NCI-H82 (cell line): ENCODE measurements at regions not wholly inside any gene's neighbourhood (a gene's known extent, or its start where the extent isn't known, plus 50 kb on each side); places are given as distances from the start of the nearest gene placed in this dataset.
"Not testable (repeated sequence)": the region's sequence is repeated elsewhere in the genome, so short reads cannot be mapped to it uniquely, and the experiment has no call there.

Experiments
- DNase-seq: peaks from one replicate; lab custom pipeline; 2025; lab: John Stamatoyannopoulos, UW

DNA sequence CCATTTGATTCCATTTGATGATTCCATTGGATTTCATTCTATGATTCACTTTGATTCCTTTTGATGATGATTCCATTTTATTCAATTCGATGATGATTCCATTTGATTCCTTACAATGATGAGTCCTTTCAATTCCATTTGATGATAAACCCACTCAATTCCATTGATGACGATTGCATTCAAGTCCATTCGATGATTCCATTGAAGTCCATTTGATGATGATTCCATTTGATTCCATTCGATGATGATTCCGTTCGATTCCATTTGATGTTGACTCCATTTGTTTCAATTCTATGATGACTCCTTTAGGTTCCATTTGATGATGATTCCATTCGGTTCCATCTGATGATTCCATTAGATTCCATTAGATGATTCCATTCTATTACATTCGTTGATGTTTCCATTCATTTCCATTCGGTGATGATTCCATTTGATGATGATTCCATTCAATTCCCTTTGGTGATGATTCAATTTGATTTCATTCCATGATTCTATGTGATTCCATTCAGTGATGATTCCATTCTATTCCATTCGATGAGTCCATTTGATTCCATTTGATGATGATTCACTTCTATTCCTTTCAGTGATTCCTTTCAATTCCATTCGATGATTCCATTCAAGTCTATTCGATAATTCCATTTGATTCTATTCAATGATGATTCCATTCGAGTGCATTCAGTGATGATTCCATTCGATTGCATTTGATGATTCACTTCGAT is 1106.0 kb downstream of the RPIA start:
- no peak for DNase-seq

GRCh38 chr2:89801207-89801606 is 1109.7 kb downstream of the RPIA start:
- DNase-seq = not testable (repeated sequence)

DNA sequence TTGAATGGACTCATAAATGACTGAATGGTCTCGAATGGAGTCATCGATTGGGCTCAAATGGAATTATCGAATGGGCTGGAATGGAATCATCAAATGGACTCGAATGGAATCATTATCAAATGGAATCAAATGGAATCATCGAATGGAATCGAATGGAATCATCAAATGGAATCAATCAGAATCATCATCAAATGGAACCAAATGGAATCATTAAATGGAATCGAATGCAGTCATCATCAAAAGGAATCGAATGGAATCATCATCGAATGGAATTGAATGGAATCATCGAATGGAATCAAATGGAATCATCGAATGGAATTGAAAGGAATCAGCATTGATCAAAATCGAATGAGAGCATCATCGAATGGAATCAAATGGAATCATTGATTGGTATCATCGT is 1114.9 kb downstream of the RPIA start:
- not testable (repeated sequence) for DNase-seq

DNA sequence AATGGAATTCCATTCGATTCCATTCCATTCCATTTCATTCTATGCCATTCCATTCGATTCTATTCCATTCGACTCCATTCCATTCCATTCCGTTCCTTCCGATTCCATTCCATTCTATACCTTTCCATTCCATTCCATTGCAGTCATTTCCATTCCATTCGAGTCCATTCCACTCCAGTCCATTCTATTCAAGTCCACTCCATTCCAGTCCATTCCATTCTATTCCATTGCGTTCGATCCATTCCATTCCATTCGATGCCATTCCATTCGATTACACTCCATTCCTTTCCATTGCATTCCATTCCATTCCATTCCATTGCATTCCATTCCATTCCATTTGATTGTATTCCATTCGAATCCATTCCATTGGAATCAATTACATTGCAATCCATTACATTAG is 1119.8 kb downstream of the RPIA start:
- no peak for DNase-seq

DNA sequence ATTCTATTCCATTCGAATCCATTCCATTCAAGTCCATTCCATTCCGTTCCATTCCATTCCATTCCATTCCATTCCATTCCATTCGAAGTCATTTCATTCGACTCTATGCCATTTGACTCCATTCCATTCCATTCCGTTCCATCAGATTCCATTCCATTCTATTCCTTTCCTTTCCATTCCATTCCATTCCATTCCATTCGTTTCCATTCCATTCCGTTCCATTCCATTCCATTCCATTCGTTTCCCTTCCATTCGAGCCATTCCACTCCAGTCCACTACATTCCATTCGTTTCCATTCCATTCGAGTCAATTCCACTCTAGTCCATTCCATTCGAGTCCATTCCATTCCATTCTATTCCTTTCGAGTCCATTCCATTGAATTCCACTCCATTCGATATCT is 1120.4 kb downstream of the RPIA start:
- DNase-seq = not testable (repeated sequence)

GRCh38 chr2:89814359-89814758 is 1122.9 kb downstream of the RPIA start:
- DNase-seq = not testable (repeated sequence)

GRCh38 chr2:89818873-89819272 is 1127.4 kb downstream of the RPIA start:
- DNase-seq = no peak

GRCh38 chr2:89819809-89820208 is 1128.3 kb downstream of the RPIA start:
- DNase-seq = no peak

DNA sequence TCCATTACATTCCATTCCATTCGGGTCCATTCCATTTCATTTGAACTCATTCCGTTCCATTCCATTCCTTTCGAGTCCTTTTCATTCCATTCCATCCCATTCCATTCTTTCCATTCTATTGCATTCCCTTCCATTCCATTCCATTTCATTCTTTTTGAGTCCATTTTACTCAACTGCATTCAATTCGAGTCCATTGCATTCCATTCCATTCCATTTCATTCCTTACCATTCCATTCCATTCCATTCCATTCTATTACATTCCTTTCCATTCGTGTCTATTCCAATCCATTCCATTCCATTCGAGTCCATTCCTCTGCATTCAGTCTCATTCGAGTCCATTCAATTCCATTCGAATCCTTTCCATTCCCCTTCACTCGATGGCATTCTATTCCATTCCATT is 1128.8 kb downstream of the RPIA start:
- DNase-seq = no peak

- no peak for DNase-seq
These were observed 1130.0 kb downstream of the RPIA start for GRCh38 chr2:89821455-89821945.

DNA sequence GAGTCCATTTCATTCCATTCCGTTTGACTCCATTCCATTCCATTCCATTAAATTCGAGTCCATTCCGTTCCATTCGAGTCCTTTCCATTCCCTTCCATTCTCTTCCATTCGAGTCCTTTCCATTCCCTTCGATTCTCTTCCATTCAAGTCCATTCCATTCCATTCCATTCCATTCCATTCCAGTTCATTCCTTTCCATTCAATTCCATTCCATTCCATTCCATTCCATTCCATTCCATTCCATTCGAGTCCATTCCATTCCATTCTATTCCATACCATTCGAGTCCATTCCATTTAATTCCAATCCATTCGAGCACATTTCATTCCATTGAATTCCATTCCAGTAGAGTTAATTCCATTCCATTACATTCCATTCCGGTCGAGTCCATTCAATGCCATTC is 1130.9 kb downstream of the RPIA start:
- not testable (repeated sequence) for DNase-seq

GRCh38 chr2:89823556-89823955 is 1132.1 kb downstream of the RPIA start:
- no peak for DNase-seq

DNA sequence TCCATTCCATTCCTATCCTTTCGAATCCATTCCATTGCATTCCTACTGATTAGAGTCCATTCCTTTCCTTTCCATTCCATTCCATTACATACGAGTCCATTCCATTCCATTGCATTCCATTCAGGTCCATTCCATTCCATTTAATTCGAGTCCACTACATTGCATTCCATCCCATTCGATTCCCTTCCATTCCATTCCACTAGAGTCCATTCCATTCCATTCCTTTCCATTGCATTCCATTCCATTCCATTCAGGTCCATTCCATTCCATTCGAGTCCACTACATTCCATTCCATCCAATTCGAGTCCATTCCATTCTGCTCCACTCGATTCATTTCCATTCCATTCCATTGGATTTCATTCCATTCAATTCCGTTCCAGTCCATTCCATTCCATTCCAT is 1133.6 kb downstream of the RPIA start:
- DNase-seq = no peak

GRCh38 chr2:89826741-89827140 is 1135.3 kb downstream of the RPIA start:
- DNase-seq = not testable (repeated sequence)

- DNase-seq = not testable (repeated sequence)
These were observed 1136.4 kb downstream of the RPIA start for GRCh38 chr2:89827829-89828228.

DNA sequence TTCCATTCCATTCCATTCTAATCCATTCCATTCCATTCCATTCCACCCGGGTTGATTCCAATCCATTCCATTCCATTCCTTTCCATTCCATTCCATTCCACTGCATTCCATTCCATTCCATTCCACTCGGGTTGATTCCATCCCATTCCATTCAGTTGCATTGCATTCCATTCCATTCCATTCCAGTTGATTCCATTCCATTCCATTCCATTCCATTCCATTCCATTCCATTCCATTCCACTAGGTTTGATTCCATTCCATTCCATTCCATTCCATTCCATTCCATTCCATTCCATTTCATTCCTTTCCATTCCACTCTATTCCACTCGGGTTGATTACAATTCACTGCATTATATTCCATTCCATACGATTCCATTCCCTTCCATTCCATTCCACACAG is 1136.9 kb downstream of the RPIA start:
- DNase-seq = not testable (repeated sequence)

DNA sequence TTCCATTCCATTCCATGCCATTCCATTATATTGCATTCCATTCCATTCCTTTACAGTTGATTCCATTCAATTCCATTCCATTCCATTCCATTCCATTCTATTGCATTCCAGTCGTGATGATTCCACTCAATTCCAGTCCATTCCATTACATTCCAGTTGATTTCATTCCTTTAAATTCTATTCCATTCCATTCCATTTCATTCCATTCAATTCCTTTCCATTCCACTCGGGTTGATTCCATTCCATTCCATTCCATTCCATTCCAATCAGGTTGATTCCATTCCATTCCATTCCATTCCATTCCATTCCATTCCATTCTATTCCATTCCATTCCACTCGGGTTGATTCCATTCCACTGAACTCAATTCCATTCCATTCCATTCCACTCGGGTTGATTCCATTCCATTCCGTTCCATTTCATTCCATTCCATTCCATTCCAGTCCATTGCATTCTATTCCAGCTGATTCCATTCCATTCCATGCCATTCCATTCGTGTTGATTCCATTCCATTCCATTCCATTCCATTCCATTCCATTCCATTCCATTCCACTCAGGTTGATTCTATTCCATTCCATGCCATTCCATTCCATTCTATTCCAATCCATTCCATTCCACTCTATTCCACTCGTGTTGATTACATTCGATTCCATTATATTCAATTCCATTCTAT is 1137.6 kb downstream of the RPIA start:
- not testable (repeated sequence) for DNase-seq

- no peak for DNase-seq
These were observed 1138.4 kb downstream of the RPIA start for GRCh38 chr2:89829828-89830227.

- DNase-seq = not testable (repeated sequence)
These were observed 1139.1 kb downstream of the RPIA start for GRCh38 chr2:89830341-89831218.

- no peak for DNase-seq
These were observed 1140.4 kb downstream of the RPIA start for GRCh38 chr2:89831641-89832498.

- no peak for DNase-seq
These were observed 1141.8 kb downstream of the RPIA start for GRCh38 chr2:89833116-89833779.
